Inflammatory macrophage (primary cell): ENCODE measurements at regions not wholly inside any gene's neighbourhood (a gene's known extent, or its start where the extent isn't known, plus 50 kb on each side); places are given as distances from the start of the nearest gene placed in this dataset.
A peak's percentile ranks its signal among the peaks of the same experiment; 100 is the strongest.

Experiments used
- DNase-seq, 2 donors: peaks; one replicate each; pipeline ENCODE4 v3.0.0-alpha.2; 2020 to 2022

DNA sequence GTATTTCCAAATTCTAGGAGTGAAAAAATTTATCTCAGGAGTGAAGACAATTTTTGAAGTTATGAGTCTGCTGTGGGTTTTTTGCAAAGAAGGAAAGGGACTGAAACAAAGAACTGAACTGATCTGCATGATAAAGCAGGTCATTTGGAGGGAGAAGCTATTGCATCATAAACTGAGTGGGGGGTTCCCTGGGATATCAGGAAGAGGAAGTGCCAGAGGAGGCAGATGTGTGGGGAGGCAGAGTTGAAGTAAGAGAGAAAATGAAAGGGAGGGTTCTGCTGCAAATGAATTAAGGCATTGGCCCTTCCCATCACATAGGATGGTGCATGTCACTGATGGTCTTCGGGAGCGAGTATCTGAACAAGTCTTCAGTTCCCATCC lies 379.2 kb downstream of the VPS13C start:
- peak; percentile 4 to 17 for DNase-seq

GRCh38 chr15:61680260-61681037 lies 379.8 kb downstream of the VPS13C start:
- no peak for DNase-seq

- no peak for DNase-seq
Observed at GRCh38 chr15:61671736-61672135, 388.5 kb downstream of the VPS13C start.

GRCh38 chr15:61668444-61668843 lies 391.8 kb downstream of the VPS13C start:
- DNase-seq = no peak

GRCh38 chr15:61661791-61662190 lies 398.5 kb downstream of the VPS13C start:
- DNase-seq = no peak

DNA sequence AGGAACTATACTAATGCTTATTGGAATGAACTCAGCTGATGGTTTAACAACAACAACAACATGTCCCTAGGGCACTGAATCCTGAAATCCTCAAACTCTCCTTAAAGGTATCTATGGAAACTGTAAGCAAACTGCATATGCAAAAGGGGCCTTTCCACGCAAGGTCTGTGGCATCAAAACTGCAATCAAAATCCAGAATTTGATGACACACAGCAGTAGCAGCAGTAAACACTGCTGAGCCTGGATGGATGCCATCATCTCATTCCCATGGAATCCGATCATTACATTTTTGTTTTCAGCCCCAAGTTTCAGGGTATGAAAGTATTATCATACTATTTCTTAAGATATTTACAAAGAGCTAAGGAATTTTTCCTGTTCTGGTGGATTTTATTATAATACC lies 399.7 kb downstream of the VPS13C start:
- no peak for DNase-seq

GRCh38 chr15:61659566-61660190 lies 400.6 kb downstream of the VPS13C start:
- DNase-seq = no peak

DNA sequence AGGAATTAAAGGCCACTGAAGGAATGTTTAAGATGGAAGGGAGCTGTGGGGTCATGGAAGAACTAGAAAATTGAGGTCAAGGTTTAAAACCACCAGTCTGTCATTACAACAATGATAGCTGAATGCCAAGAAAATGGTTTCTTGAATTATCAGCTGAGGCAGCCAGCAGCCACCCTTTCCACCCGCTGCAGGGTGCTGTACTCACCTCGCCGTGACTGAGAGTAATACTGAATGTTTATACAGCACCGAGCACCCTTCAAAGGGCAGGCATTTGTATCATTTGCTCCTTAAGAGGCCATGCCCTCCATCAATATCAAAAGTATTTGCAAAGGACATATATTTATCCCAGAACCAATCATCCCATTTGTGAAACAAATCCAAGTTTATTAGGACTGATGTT lies 402.8 kb downstream of the VPS13C start:
- no peak for DNase-seq

- DNase-seq = no peak
Observed at GRCh38 chr15:61656391-61656790, 403.9 kb downstream of the VPS13C start.

DNA sequence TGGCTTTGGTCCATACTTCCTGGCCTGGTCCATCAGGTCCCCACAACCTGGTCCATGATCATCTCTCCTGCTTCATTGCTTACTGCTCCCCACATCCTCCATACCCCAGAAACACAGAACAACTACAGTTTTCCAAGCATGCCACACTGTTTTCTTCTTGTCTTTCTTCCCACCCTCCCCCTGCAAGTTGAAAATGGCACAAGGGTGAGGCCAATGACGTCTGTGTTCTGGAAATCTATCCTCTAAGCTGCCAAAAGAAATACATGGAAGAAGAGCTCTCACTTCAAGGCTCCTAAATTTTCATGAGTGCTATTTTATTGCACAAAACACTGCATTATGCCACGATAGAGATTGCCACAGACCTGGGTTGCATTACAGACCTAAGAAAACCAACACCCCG lies 404.4 kb downstream of the VPS13C start:
- DNase-seq = no peak

DNA sequence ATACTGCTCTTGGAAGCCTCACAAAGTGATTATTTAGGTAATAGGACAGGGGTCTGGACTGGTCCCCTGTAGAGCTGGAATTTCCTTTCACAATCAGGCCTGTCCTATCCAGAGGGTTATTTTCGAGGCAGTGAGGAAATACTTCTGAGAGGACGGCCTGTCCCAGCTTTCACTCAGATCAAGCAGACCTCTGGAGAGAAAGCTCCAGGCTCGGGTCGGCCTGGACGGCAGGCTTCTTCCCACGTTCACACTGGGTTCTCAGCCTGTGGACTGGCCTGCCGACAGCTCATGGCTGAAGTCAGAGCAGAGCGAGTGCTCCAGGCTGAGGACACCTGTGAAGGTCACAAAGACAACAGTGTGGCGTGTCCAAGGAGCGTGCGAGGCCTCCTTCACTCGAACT lies 405.3 kb downstream of the VPS13C start:
- no peak for DNase-seq

DNA sequence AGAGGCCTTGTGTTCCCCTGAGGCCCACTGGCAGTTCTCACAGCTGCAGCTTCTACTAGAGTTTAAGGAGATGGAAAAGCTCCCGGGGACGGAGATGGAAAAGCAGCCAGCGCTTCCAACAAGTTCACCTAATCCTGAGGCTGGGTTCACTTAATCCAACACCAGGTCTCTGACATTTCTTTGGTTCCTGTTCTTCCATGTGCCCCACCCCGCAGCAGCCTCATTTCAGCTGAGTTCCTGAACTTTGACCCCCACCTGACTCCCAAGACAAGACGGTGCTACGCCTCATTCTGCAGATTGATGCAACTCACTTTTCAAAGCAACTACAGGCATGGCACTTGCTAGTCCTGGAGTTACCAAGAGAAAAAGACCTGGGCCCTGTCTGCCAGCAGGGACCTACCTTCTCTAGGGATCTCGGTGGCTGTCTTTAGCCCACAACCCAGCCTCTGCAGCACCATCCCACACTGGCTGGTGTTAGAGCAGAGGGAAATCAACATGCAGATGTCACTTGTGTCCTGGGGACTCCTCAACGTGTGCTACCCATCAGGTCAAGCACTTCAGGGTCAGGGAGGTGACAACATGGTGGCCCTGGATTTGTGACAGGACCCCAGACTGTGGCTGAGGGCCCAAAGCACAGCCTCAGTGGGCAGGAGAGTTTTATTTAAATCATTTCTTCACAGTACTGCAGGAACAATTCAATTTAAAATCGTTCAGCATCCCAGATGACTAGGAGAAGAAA lies 406.1 kb downstream of the VPS13C start:
- no peak for DNase-seq

DNA sequence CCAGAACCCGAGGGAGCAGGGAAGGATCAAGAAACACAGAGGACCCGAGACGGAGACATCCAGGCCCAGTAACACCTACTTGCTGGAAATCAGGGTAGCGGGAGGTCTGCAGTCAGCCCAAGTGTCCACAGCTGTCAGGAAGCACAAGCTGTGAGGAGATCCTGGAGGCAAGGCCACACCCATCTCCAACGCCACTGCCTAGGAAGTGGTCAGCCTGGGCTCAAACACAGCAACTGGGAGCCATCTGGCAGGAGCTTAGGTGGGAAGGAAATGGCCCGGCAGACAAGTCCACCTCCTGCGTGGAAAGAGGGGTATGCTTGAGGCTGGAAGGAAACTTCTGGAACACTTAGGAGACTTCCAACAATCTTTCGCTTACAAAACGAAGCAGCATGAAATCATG lies 407.1 kb downstream of the VPS13C start:
- no peak for DNase-seq

DNA sequence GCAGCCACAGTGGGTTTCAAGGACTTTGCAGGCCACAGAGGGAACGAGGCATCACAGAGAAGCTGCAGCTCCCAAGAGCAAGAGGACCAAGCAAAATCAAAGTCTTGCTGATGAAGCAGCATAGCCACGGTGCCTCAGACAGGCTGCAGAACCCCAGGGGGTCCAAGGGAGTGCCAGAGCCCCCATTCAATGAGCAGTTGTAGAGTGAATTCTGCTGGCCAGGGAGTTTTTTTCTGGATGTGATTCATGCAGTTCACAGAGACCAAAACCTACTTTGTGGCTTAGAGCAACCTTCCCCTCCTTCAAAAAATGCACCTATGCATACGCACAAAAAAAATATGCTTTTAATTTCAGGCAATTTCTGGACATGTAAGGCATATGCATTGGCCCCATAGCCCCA lies 409.0 kb downstream of the VPS13C start:
- DNase-seq = no peak

GRCh38 chr15:61649046-61649445 lies 411.2 kb downstream of the VPS13C start:
- DNase-seq = peak; percentile 51 to 65

DNA sequence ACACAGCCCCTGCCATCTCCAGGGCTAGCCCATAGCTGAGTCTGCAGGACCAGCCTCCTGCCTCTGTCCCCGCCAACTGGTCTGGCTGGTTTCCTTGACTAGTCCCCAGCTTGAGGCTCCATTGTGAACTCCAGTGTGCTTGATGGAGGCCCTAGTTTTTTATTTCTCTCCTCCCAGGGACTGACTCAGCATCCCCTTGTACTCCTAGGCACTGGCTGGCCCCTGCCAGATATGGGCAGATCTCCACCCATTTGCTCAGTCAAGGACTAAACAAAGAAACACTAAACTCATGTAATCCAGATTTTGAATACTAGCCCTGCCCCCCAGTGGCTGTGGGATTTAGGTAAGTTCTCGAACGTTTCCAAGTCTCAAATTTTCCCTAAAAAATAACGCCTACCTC lies 415.4 kb upstream of the RORA start:
- DNase-seq = no peak

DNA sequence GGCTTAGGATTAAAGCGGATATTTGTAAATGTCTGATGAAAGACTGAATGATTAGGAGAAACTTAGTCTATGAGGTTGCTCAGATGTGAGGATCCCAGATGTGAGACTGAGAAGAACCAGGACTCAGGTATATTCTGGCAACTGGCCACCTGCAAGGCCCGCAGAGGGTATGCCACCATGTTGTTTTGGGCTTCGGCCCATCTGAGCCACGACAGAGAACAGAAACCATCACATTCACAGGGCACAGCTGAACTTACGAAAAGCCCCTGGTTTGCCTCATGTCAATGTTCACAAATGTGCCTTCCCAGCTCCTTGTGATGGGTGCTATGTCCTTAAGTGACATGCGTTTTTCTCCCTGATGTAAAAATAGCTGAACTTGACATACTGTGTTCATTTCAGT lies 412.5 kb upstream of the RORA start:
- DNase-seq = no peak

- no peak for DNase-seq
Observed at GRCh38 chr15:61640756-61641155, 411.7 kb upstream of the RORA start.

GRCh38 chr15:61639491-61639890 lies 410.4 kb upstream of the RORA start:
- no peak for DNase-seq

DNA sequence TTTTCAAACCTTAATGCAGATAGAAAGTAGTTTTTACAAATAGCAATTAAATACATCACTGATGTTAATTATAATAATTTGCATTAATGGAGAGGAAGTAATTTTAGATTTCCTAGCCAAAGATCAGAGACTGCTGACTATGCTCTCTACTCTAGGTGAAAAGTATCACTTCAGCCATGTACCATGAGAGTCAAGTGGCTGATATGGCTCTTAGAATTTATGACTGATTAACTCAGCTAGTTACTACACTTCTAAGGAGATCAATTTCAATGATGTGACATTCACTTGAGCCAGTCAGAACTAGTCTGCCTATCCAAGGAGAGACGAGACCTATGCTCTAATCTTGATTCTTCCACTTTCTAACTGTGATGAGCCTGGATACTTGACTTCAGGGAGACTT lies 405.7 kb upstream of the RORA start:
- DNase-seq = no peak

DNA sequence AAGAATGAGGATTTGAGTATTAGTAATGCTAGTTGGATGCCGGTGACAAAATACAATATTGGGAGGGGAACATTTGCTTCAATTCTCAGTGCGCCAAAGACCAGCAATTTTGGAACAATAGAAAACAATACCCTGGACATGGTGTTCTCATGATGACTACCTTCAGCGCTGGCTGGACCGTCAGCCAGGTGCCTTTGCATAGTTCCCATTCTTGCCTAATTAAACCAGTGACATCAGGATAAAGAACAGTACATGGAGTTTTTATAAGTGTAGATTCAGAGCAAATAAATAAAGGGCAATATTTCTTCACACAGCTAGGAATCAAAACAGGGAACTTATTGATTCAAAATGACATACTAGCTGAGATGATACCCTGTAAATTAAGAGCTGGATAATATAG lies 404.8 kb upstream of the RORA start:
- DNase-seq = no peak

- no peak for DNase-seq
Observed at GRCh38 chr15:61629269-61629668, 400.2 kb upstream of the RORA start.

- DNase-seq = no peak
Observed at GRCh38 chr15:61624950-61625349, 395.8 kb upstream of the RORA start.

DNA sequence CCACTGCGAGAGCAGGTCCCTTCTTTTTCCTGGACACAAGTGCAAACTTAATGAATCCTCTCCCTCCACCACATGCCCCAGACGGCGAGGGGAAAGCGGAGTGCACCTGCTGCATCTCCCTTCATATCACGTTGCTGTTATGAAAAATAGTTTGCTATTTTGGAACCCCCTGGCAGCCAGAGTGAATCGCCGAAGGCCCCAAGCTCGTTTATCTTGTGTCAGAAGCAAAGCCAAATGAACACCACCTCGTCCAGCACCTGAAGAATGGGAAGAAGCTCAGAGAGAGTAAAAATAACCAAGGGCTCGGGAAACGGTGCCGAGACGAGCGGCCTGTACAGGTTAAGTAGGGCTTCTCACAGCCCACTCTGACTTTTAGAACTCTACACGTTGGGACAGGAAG lies 394.6 kb upstream of the RORA start:
- DNase-seq = no peak
